Stomach (tissue), 8 donors: ENCODE measurements at regions not wholly inside any gene's neighbourhood (a gene's known extent, or its start where the extent isn't known, plus 50 kb on each side); places are given as distances from the start of the nearest gene placed in this dataset.
"Not testable (repeated sequence)": the region's sequence is repeated elsewhere in the genome, so short reads cannot be mapped to it uniquely, and the experiment has no call there.

Source experiments
- DNase-seq, 2 donors: peaks; one replicate each; pipeline versions ENCODE4 v3.0.0 to v3.0.0-alpha.2; 2013 to 2019
- H3K27ac ChIP-seq, 5 donors: fragments of 200-600 bp in 4 of 5; sonication (generic) in 4 of 5; one replicate each; pipeline ENCODE4 v1.5.1; 2013 to 2019; ENCODE audit warnings: mild to moderate bottlenecking in 1 of 5, moderate library complexity in 1 of 5
- H3K27me3 ChIP-seq, 3 donors: fragments of 200-600 bp; sonication (generic); one replicate each; pipeline ENCODE4 v1.5.1; 2017 to 2019; ENCODE audit warnings: mixed run types in 1 of 3
- H3K36me3 ChIP-seq, 4 donors: fragments of 200-600 bp; sonication (generic); 1 replicate in 3 of 4; 2 replicates in 1 of 4; pipeline ENCODE4 v1.5.1; 2016 to 2019
- H3K4me1 ChIP-seq, 4 donors: fragments of 200-600 bp; sonication (generic); one replicate each; pipeline ENCODE4 v1.5.1; 2016 to 2019
- H3K4me3 ChIP-seq, 4 donors: fragments of 200-600 bp; sonication (generic) in 3 of 4; one replicate each; pipeline ENCODE4 v1.5.1; 2016 to 2019; ENCODE audit warnings: mild to moderate bottlenecking in 1 of 4
- H3K9me3 ChIP-seq, 4 donors: fragments of 200-600 bp; sonication (generic); one replicate each; pipeline ENCODE4 v1.5.1; 2016 to 2019
- EP300 ChIP-seq: sonication (generic); formaldehyde crosslinking; IDR thresholded peaks from one replicate; pipeline ENCODE4 v1.6.1; 2017; ENCODE audit warnings: antibody characterized with exemption
- POLR2A ChIP-seq, 4 donors: fragments of 450-650 bp; IDR thresholded peaks; one replicate each; pipeline ENCODE4 v1.6.1; 2016; ENCODE audit warnings: antibody characterized with exemption in 4 of 4, control low read depth in 2 of 4, mild to moderate bottlenecking in 1 of 4, moderate library complexity in 1 of 4
- POLR2AphosphoS5 ChIP-seq, 3 donors: sonication (generic); formaldehyde crosslinking; IDR thresholded peaks; one replicate each; pipeline ENCODE4 v1.6.1; 2016; ENCODE audit warnings: antibody characterized with exemption in 3 of 3
- WGBS, 5 donors: extraction: QIAGEN DNeasy Blood & Tissue Kit in 3 of 5; methylation state at CpG; one replicate each; pipeline versions ENCODE4 v1.1.5 to v1.1.7; 2013 to 2018; 5-methylcytosine and 5-hydroxymethylcytosine counted together
- intact Hi-C: fragments of 100-400 bp; cut with DNase I; formaldehyde crosslinking; loops from one replicate; pipeline ENCODE4 v1.15.1; 2023; ENCODE audit warnings: low total_unique reads
- TF ChIP-seq, protein P1 (sequence below), 7 experiments: fragments of 450-650 bp in 4 of 7; fragments of 200-600 bp in 3 of 7; sonication (generic) in 3 of 7; IDR thresholded peaks; one replicate each; pipeline ENCODE4 v1.5.1; 2016 to 2019; ENCODE audit warnings: antibody characterized with exemption in 7 of 7, control low read depth in 2 of 7, mild to moderate bottlenecking in 1 of 7
- donor health status: healthy with polysubstance abuse.
- donor health status: Bipolar disorder and iron deficiency.
- donor health status: healthy.

DNA sequence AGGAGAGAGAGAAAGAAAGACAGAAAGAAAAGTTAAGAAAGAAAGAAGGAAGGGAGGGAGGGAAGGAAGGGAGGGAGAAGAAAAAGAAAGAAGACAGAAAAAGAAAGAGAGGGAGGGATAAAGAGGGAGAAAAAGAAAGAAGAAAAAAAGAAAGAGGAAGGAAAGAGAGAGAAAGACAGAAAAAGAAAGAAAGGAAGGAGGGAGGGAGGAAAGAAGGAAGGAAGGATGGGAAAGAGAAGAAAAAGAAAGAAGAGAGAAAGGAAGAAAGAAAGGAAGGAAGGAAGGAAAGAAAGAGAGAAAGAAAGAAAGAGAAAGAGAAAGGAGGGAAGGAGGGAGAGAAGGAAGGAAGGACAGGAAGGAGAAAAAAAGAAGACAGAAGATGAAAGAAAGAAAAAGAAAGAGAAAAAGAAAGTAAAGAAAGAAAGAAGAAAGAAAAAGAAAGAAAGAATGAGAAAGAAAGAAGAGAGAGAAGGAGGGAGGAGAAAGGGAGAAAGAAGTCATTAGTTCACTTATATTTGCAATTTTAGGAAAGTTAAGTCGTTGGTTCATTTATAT is 567.2 kb upstream of the CBLB start:
- WGBS, 5 donors: 58 to 86% (median 63%) methylated on average over 1 of the region's 1 CpG
- no peak for TF ChIP-seq POLR2A (IDR thresholded peaks at IDR 0.05)
- no peak for TF ChIP-seq POLR2AphosphoS5 (IDR thresholded peaks at IDR 0.05)
- no peak for TF ChIP-seq EP300
- H3K36me3 ChIP-seq: no peaks in the 10 kb centered on the region
- no peak overlapping the region for H3K27ac ChIP-seq
- H3K27me3 ChIP-seq: no peaks in the 10 kb centered on the region
- H3K4me3 ChIP-seq: no peak overlapping the region
- no peaks in the 10 kb centered on the region for H3K4me1 ChIP-seq
- H3K9me3 ChIP-seq: no peaks in the 10 kb centered on the region
- no peak for DNase-seq
- intact Hi-C loops: no loop called here

DNA sequence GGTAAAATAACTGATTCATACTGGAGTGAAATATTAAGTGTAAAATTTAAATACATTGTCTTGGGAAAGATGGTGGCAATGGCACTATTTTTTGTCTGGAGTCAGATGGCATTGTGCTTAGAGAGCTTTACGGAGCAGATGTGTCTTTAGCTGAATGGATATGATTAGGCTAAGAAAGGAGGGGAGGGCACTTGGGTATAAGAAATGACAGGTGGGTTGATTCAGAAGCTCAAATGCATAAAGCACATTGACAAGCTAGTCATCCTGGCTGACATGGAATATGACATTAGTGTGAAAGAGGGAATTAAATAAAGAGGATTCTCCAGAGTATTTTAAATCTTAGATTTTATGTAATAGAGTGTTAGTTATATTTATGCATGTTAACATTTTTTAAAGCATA is 570.1 kb upstream of the CBLB start:
- Histone ChIP-seq H3K27ac (no peak overlapping the region), H3K4me1 (no peaks in the 10 kb centered on the region), H3K27me3 (no peaks in the 10 kb centered on the region), H3K36me3 (no peaks in the 10 kb centered on the region), H3K4me3 (no peak overlapping the region), H3K9me3 (no peaks in the 10 kb centered on the region)
- 85 to 97% (median 89%) methylated on average over 1 of the region's 1 CpG for WGBS, 5 donors
- intact Hi-C loops: no loop called here
- DNase-seq: no peak
- no peak for TF ChIP-seq POLR2A (IDR thresholded peaks at IDR 0.05)
- no peak for TF ChIP-seq POLR2AphosphoS5 (IDR thresholded peaks at IDR 0.05)
- no peak for TF ChIP-seq EP300
- TF ChIP-seq, protein P1, sequence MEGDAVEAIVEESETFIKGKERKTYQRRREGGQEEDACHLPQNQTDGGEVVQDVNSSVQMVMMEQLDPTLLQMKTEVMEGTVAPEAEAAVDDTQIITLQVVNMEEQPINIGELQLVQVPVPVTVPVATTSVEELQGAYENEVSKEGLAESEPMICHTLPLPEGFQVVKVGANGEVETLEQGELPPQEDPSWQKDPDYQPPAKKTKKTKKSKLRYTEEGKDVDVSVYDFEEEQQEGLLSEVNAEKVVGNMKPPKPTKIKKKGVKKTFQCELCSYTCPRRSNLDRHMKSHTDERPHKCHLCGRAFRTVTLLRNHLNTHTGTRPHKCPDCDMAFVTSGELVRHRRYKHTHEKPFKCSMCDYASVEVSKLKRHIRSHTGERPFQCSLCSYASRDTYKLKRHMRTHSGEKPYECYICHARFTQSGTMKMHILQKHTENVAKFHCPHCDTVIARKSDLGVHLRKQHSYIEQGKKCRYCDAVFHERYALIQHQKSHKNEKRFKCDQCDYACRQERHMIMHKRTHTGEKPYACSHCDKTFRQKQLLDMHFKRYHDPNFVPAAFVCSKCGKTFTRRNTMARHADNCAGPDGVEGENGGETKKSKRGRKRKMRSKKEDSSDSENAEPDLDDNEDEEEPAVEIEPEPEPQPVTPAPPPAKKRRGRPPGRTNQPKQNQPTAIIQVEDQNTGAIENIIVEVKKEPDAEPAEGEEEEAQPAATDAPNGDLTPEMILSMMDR (IDR thresholded peaks at IDR 0.05): no peak

DNA sequence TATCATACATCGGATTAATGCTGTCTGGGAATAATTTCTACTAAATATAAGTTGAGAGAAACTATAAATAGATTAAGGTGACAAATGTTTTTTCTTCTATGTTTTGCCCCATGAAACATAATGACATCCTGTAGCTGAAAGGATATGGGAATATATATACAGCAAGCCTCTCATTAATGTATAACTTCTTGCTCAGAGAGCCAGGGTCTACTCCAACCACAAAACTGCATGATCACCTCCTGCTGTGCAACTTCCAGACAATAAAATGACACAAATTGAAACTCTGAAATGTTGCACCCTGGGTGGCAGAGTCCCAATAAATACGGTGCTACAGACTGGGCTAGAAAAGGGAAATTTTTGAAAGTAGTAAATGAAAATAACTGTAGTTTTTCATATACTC is 571.9 kb upstream of the CBLB start:
- no peak overlapping the region for H3K4me3 ChIP-seq
- intact Hi-C loops: no loop called here
- no peaks in the 10 kb centered on the region for H3K27me3 ChIP-seq
- H3K27ac ChIP-seq: no peak overlapping the region
- H3K4me1 ChIP-seq: no peaks in the 10 kb centered on the region
- no peaks in the 10 kb centered on the region for H3K36me3 ChIP-seq
- DNase-seq: no peak
- TF ChIP-seq POLR2AphosphoS5 (IDR thresholded peaks at IDR 0.05): no peak
- TF ChIP-seq, protein P1 (IDR thresholded peaks at IDR 0.05): no peak
- TF ChIP-seq EP300: no peak
- TF ChIP-seq POLR2A (IDR thresholded peaks at IDR 0.05): no peak
- WGBS, 5 donors: 79 to 90% (median 83%) methylated on average over 2 of the region's 2 CpGs
- H3K9me3 ChIP-seq: no peaks in the 10 kb centered on the region

DNA sequence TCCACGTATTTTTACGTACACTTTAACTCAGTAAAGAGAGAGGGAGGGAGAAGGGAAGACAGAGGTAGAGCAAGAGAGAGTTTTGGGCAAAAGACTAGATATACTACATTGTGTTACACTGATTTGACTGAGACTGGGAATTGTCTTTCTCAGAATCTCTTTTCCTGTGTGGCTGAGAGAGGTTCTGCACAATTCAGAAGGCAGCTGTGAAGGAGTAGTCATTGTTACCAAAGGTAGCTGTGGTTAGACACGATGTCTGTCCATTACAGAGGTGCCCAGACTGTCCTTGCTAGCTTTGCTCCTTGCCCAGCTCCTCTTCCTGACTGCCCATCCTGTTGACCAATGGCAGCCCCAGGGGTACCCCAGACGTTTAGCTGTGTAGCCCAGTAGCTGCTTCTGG is 577.5 kb upstream of the CBLB start:
- DNase-seq: no peak
- Histone ChIP-seq H3K4me1 (no peaks in the 10 kb centered on the region), H3K36me3 (no peaks in the 10 kb centered on the region), H3K27me3 (no peaks in the 10 kb centered on the region), H3K9me3 (no peaks in the 10 kb centered on the region), H3K27ac (no peak overlapping the region), H3K4me3 (no peak overlapping the region)
- intact Hi-C loops: no loop called here
- WGBS, 5 donors: 42 to 65% (median 47%) methylated on average over 4 of the region's 4 CpGs
- TF ChIP-seq EP300 (no peak), POLR2AphosphoS5 (IDR thresholded peaks at IDR 0.05) (no peak), POLR2A (IDR thresholded peaks at IDR 0.05) (no peak)
- TF ChIP-seq, protein P1 (IDR thresholded peaks at IDR 0.05): no peak

DNA sequence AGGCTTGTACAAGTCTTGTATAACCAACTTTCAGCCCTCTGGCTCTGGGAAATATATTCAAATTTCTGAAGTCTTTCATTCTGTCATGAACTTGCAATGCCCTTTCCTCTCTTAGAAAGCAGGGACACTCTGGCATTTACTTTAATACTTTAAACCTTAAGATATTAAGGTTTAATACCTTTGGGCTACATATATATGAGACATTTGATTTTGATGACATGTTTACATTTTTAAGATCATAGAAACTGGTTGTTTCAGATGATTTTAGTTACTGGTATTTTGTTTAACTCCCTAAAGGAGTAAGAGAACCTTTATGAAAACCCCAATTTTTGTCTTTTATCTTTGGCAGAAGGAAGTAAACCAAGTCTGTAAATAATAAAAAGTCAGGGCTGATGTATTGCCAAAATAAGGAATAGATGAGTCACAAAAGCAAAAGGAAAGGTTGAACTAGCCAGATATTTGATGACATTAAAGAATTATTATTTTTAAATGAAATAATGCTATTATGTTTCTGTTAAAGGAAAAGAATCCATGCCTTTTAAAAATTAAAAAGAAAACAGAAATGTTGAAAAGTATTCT is 579.0 kb upstream of the CBLB start:
- TF ChIP-seq POLR2A (IDR thresholded peaks at IDR 0.05) (no peak), POLR2AphosphoS5 (IDR thresholded peaks at IDR 0.05) (no peak)
- H3K4me1 ChIP-seq: no peaks in the 10 kb centered on the region
- no peak overlapping the region for H3K4me3 ChIP-seq
- H3K27me3 ChIP-seq: no peaks in the 10 kb centered on the region
- no peak overlapping the region for H3K27ac ChIP-seq
- no peaks in the 10 kb centered on the region for H3K9me3 ChIP-seq
- DNase-seq: no peak
- intact Hi-C loops: no loop called here
- H3K36me3 ChIP-seq: no peaks in the 10 kb centered on the region

DNA sequence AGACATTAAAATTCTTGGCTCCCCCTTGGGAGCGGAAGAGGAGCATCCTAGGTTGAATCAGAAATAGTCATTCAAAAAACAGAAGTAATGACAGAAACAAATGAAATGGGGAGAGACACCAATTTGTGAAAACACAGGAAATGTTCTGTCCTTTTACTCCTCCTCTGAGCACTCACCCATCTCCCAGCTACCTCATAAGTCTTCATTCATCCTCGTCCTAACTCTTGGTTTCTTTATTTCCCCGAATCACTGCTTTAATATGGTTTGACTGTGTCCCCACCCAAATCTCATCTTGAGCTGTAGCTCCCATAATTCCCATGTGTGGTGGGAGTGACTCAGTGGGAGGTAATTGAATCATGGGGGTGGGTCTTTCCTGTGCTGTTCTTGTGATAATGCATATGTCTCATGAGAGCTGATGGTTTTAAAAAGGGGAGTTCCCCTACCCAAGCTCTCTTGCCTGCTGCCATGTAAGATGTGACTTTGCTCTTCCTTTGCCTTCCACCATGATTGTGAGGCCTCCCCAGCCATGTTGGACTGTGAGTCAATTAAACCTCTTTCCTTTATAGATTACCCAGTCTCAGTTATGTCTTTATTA is 579.7 kb upstream of the CBLB start:
- H3K9me3 ChIP-seq, H3K36me3 ChIP-seq, intact Hi-C loops, H3K4me1 ChIP-seq, H3K27me3 ChIP-seq, DNase-seq, H3K27ac ChIP-seq, H3K4me3 ChIP-seq: not testable (repeated sequence)
- 90 to 97% (median 93%) methylated on average over 3 of the region's 3 CpGs for WGBS, 5 donors
